HG02943 (cell line): ENCODE measurements at regions not wholly inside any gene's neighbourhood (a gene's known extent, or its start where the extent isn't known, plus 50 kb on each side); places are given as distances from the start of the nearest gene placed in this dataset.

Experiments
- ATAC-seq: cut with Tn5 transposase; IDR thresholded peaks from one replicate; pipeline ENCODE4 v1.9.1; 2021; ENCODE audit warnings: mild to moderate bottlenecking, low read depth, moderate library complexity; ENCODE audit not compliant: unreplicated experiment

DNA sequence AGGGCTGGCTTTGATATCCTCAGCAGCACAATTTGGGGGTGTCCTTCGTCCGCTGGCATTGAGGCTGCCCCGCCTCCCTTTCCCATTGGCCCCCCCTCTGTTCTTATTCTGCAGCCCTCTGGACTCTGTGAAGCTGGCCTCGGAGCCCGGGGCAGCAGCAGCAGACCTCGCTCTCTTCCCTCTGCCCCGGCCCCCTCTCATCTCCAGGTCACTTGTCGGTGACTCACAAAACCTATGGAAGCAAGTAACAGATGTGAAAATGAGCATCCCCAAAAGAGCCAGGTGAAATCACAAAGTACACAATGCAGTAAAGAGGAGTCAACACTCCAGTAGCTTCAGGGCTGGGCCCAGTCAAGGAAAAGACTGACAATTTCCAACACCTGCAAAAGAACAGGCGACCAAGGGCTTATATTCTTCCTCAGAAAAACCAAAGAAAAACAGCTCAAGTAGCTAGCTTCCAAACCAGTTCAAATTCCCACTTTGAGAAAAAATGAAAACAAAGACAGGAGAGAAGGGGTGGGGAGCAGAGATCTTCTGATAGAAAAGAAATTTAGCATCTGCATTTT, 97.5 kb downstream of the ZNF608 start:
- no peak for ATAC-seq

DNA sequence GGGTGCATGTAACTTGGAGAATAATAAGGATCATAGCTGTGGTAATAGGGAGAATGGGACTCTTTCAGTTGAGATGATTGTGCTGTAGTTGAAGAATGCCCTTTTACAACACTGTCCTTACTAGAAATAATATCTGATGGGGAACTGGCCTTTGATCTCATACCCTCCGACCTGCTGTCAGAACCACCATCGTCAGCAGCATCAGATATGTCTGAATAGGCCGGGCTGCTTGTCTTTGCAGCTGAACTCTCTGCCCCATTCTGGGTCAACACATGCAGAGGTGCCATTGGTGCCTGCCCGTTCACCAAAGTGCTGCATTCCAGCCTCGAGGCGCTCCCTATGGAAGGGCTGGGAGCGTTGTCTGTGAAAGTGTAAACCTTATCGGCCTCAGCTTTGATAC, 99.1 kb downstream of the ZNF608 start:
- no peak for ATAC-seq

GRCh38 chr5:124645396-124645795, 101.0 kb downstream of the ZNF608 start:
- no peak for ATAC-seq

DNA sequence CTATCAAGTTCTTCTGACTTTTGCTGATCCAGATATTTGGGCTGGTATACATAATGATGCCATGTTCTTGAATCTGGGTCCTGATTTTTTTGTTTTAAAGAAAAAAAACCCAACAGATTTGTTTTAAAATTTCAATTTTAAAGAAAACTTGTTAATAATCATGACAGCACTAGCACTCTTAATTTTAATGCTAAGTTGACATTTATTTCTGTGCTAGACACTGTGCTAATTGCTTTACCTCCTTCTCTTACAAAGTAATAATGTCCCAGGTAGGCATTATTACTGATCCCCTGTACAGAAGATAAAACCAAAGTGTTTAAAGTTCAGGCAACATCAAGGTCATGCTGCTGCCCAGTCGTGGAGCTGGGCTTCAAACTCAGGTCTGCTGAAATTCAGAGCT, 101.9 kb downstream of the ZNF608 start:
- ATAC-seq = no peak

- ATAC-seq = no peak
Observed at GRCh38 chr5:124644138-124644537, 102.3 kb downstream of the ZNF608 start.

DNA sequence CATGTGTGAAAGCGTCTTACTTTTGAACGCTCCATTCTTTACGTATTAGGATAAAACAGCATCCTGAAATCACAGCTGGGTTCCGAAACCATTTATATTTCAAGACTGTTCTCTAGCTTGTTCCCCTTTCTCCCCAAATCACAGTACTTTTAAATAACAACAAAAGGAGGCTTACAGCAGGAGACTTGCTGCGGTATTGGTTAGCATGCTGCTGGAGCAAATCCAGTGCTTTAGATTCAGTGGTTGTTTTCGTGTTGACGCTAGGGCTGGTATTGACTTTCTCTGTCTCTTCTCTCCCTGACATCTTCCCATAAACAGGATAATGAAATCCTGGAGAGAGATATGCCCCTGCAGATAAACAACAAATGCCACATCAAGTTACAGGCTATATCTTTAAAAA, 103.1 kb downstream of the ZNF608 start:
- ATAC-seq = no peak

GRCh38 chr5:124642151-124642550, 104.3 kb downstream of the ZNF608 start:
- no peak for ATAC-seq

DNA sequence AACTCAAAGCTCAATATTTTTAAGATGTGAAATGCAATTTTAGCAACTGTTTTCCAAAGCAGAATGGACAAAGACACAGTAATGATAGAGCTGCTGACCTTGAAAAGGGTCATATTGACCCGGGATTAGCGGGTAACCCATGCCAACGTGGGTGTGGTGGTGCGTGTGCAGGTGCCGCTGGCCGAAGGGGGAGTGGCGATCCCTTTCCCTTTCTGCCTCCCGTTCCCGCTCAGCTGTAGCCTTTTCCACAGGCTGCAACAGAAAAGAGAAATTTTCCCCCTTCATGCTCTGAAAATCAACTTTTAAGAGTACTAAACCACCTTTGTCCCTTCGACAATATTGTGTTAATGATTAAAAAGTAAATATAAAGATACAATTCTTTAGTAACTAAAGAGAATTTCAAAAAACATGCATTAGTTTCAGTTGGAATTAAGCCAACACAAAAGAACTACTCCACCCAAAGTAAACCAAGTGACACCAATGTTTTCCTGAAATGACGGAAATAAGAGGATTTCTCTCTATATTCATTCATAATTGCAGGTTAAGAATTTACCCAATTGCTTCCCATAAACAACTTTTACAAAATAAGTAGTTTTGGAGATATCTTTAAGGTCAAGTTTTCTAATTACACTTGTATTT, 105.2 kb downstream of the ZNF608 start:
- no peak for ATAC-seq

DNA sequence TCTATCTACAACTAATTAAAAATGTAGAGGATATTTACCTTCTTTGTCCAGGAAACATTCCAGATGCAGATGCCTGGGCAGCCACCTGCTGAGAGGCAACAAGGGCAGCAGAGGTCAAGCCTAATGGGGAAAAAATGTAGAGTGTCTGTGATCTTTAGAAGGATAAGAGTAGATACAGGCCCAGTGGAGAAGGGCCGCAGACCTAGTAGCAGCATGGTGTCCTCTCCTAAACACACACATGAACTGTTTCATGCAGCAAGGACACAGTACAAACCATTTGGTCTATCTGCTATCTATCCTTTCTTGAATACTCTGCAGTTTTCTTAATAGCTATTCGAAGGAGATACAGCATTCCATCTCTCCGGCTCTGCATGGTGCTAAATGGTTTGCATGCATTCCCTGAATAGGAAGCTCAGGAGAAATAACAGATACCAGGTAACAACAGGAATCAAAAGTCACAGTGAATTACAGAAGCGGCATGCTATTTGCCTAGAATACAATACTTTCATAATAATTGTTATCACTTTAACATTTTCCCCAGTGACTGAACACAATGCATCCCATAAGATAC, 107.3 kb downstream of the ZNF608 start:
- no peak for ATAC-seq

GRCh38 chr5:124637011-124637410, 109.4 kb downstream of the ZNF608 start:
- no peak for ATAC-seq

DNA sequence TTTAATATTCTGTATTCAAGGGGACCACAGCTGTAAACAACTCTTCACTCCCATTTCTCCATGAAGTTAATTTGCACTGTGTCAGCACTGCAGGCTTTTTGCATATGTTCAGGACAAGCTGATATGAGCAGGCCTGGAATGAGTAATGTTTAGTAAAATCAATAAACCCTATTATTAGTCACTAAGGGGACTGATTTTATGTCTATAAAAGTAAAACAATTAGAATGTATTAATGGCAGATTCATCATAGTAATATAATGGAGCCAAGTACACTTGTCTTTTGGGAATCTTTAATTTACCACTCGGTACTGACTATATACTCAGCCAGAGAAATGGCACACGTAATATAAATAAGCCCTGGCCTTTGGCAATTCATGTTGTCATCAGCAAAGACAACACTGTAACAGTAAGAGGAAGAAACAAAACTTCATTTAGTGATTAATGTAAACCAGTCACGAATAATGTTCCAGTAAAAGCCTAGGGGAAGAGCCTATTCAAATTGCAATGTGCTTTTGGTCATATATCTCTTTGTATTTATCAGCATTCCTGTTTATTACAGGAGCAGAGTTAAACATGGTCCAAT, 111.6 kb downstream of the ZNF608 start:
- ATAC-seq = no peak

DNA sequence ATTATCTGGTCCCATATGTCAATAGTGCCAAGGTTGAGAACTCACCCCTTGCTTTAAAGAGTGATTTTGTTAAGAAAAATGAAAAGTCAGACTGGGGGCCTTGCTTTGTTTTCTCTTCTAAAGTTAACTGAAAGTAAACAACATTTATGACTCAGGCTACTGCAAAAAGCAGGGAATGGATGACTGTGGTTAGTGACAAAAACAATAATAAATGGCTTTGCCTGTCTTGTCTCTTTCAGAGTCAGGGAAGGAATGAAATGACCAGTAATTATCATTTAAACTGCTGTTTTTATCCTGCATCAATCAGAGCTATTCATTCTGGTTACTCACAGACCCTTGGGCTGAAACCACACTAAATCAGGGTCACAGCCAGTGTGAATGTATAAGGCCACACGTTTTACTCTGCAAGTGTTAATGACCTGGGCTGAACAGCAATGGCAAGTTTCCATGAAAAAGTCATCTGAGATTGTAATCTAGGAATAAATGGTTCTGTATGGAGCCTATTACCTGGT, 112.2 kb downstream of the ZNF608 start:
- ATAC-seq = no peak

DNA sequence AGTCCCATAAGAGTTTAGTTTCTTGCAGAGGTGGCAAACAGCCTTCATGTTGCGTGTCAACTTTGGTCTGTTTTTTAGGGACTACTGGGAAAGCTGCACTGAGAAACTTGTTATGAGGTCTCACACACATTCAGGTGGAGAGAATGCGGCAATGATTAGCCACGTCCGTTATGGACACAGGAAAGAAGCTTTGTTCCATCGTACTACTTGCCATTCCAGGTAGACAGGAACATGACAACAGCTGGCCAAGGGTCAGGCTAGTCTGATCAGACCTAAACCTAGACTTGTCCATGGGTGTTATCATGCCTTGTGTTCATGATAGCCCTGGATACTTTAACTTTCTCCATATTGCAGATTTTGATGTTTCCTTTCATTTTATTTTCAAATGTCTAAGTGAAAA, 113.2 kb downstream of the ZNF608 start:
- no peak for ATAC-seq

DNA sequence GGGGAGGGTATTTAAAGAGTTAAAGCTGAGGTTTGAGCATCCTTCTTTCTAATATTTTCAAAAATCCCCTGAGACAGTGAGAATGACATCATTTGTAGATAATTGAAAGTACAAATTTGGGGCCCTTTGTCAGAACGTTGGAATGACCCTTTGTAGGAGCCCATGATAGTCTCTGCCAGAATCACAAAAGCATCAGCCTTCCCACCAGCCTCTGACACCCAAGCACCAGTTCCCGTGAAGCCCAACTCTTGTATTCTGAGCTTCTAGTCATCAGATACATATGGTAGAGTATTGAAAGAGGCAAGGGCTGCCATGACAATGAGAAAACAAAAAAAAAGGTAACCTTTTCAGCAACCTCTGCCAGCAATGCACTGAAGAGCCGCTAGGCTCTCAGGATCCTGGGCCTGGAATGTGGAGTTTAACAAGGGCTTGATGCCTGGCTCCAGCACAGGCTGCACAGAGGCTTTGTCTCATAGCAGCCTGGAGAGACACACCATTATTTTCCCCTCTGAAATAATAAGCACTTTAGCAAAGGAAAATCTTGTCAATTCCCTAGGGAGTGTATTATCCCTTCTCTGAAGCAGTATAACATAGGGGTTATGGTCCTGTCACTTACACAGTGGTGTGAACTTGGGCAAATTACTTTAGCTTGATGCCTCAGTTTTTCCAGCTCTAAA, 114.4 kb downstream of the ZNF608 start:
- no peak for ATAC-seq

GRCh38 chr5:124630767-124631704, 115.4 kb downstream of the ZNF608 start:
- no peak for ATAC-seq

DNA sequence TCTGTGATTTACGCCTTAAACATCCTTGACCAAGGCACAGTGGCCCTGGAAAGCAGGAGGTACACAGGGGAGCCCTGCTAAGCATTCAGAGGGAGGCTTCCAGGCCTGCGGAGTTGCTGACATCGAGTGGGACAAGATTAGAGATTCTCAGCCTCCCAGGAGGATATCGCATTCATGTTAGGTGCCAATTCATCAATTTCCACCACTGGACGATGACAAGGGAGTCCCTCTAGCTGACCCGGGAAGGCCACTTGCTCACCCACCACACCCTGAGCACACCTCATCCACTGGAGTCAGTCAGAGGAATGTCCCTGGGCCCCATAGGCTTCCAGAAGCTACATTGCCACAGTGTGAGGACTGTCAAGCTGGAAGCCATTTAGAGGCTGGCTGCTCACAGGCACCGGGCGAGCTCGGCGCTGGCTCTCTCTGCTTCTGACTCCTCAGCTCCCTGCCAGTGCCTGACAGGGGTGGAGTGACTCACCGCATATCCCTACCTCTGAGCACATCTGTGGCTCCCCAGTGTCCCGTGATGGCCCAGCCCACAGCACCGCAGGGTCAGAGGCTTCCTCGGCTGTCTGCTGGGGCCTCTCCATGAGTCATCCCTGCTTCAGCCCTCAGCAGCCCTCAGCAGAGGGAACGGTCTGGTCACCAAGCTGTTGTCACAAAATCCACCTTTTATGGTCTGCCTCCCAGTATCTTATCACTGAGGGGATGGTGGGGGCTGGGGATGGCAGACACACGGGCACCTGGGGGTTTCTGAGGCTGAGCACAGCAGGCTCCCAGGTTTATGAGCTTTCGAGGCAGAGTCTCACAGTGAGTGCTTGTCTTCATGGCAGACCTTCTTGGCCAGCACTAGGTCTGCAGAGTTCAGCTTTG, 117.5 kb downstream of the ZNF608 start:
- ATAC-seq = no peak

GRCh38 chr5:124627815-124628595, 118.4 kb downstream of the ZNF608 start:
- ATAC-seq = no peak

DNA sequence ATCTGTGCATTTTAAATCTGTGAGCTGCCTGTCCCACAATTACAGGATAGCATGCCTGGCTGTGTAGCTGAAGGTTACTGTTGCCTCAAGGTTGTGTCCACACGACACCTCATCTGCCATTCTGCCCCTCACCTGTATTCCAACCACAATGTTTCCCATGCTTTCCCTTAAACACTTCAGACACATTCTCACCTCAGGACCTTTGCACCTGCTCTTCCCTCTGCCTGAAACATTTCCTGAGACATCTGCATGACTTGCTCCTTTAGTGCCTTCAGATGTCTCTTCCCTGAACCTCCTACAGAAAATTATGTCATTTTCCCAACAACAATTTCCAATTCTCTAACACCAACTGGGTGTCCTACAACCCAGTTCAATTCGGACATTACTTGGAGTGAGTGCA, 120.4 kb downstream of the ZNF608 start:
- no peak for ATAC-seq
